SK-N-SH treated with all-trans-retinoic acid at 6 μM for 48 hours (cell line): ENCODE measurements at regions not wholly inside any gene's neighbourhood (a gene's known extent, or its start where the extent isn't known, plus 50 kb on each side); places are given as distances from the start of the nearest gene placed in this dataset.

ENCODE experiments used
- ATAC-seq: fragments of 200-7000 bp; cut with Tn5 transposase; 3 replicates; pipeline ENCODE4 v1.9.1; 2020; ENCODE audit warnings: mild to moderate bottlenecking, moderate library complexity
- ARNTL ChIP-seq: fragments of 450-650 bp; formaldehyde crosslinking; IDR thresholded peaks from 2 replicates; pipeline ENCODE4 v1.5.0; 2020; ENCODE audit warnings: low read depth, mild to moderate bottlenecking, moderate library complexity, borderline replicate concordance
- BACH2 ChIP-seq: fragments of 250-450 bp; sonication (Bioruptor Pico); IDR thresholded peaks from 2 replicates; pipeline ENCODE4 v1.9.0; 2021; ENCODE audit warnings: mild to moderate bottlenecking, borderline replicate concordance
- CSDC2 ChIP-seq: fragments of 250-450 bp; sonication (Bioruptor Pico); IDR thresholded peaks from 2 replicates; pipeline ENCODE4 v1.5.0; 2020; ENCODE audit warnings: mild to moderate bottlenecking, moderate library complexity
- ESRRG ChIP-seq: fragments of 250-450 bp; sonication (Bioruptor Pico); IDR thresholded peaks from 2 replicates; pipeline ENCODE4 v1.6.1; 2021; ENCODE audit warnings: mild to moderate bottlenecking
- GLIS3 ChIP-seq: fragments of 250-450 bp; sonication (Bioruptor Pico); IDR thresholded peaks from 2 replicates; pipeline ENCODE4 v1.5.0; 2020; ENCODE audit warnings: mild to moderate bottlenecking, moderate library complexity
- ISL1 ChIP-seq: fragments of 250-450 bp; sonication (Bioruptor Pico); IDR thresholded peaks from 2 replicates; pipeline ENCODE4 v2.1.2; 2022; ENCODE audit warnings: mild to moderate bottlenecking, moderate library complexity
- OSR1 ChIP-seq: fragments of 250-450 bp; sonication (Bioruptor Pico); IDR thresholded peaks from 2 replicates; pipeline ENCODE4 v1.8.0; 2022; ENCODE audit warnings: moderate library complexity, mild to moderate bottlenecking, inconsistent platforms
- POU6F1 ChIP-seq: fragments of 250-450 bp; sonication (Bioruptor Pico); IDR thresholded peaks from 2 replicates; pipeline ENCODE4 v1.8.0; 2021; ENCODE audit warnings: low read depth, mild to moderate bottlenecking, moderate library complexity, borderline replicate concordance
- PPARA ChIP-seq: fragments of 250-450 bp; sonication (Bioruptor Pico); IDR thresholded peaks from 2 replicates; pipeline ENCODE4 v1.5.0; 2020; ENCODE audit warnings: mild to moderate bottlenecking, borderline replicate concordance
- RARB ChIP-seq: fragments of 250-450 bp; sonication (Bioruptor Pico); IDR thresholded peaks from 2 replicates; pipeline ENCODE4 v1.8.0; 2021; ENCODE audit warnings: mild to moderate bottlenecking, moderate library complexity
- SNAI2 ChIP-seq: fragments of 250-450 bp; sonication (Bioruptor Pico); IDR thresholded peaks from 2 replicates; pipeline ENCODE4 v1.5.0; 2020; ENCODE audit warnings: mild to moderate bottlenecking, moderate library complexity
- TCF4 ChIP-seq: fragments of 250-450 bp; sonication (Bioruptor Pico); IDR thresholded peaks from 2 replicates; pipeline ENCODE4 v1.8.0; 2021; ENCODE audit warnings: mild to moderate bottlenecking, moderate library complexity, borderline replicate concordance
- TOX ChIP-seq: fragments of 250-450 bp; sonication (Bioruptor Pico); IDR thresholded peaks from 2 replicates; pipeline ENCODE4 v1.8.0; 2021; ENCODE audit warnings: mild to moderate bottlenecking, moderate library complexity, borderline replicate concordance
- ZC3H10 ChIP-seq: fragments of 250-450 bp; sonication (Bioruptor Pico); IDR thresholded peaks from 2 replicates; pipeline ENCODE4 v1.5.1; 2021; ENCODE audit warnings: mild to moderate bottlenecking, moderate library complexity
- ZFP3 ChIP-seq: fragments of 250-450 bp; sonication (Bioruptor Pico); IDR thresholded peaks from 2 replicates; pipeline ENCODE4 v1.5.0; 2020; ENCODE audit warnings: mild to moderate bottlenecking, moderate library complexity
- ZFP30 ChIP-seq: fragments of 450-650 bp; formaldehyde crosslinking; IDR thresholded peaks from 2 replicates; pipeline ENCODE4 v1.5.0; 2022; ENCODE audit warnings: mild to moderate bottlenecking, moderate library complexity
- ZNF565 ChIP-seq: fragments of 450-650 bp; formaldehyde crosslinking; conservative IDR thresholded peaks from 2 replicates; pipeline ENCODE4 v1.5.0; 2020; ENCODE audit warnings: low read depth, mild to moderate bottlenecking, moderate library complexity
- ZNF70 ChIP-seq: fragments of 450-650 bp; formaldehyde crosslinking; IDR thresholded peaks from 2 replicates; pipeline ENCODE4 v1.5.0; 2020; ENCODE audit warnings: mild to moderate bottlenecking, moderate library complexity
- ZNF8 ChIP-seq: fragments of 450-650 bp; formaldehyde crosslinking; IDR thresholded peaks from 2 replicates; pipeline ENCODE4 v1.5.0; 2020; ENCODE audit warnings: mild to moderate bottlenecking, moderate library complexity
- TF ChIP-seq, protein P1 (sequence below): fragments of 250-450 bp; sonication (Bioruptor Pico); IDR thresholded peaks from 2 replicates; pipeline ENCODE4 v1.5.0; 2020; ENCODE audit warnings: mild to moderate bottlenecking, moderate library complexity
- TF ChIP-seq, protein P2 (sequence below): fragments of 250-450 bp; sonication (Bioruptor Pico); IDR thresholded peaks from 2 replicates; pipeline ENCODE4 v1.8.0; 2020; ENCODE audit warnings: mild to moderate bottlenecking, moderate library complexity, borderline replicate concordance
- TF ChIP-seq, protein P3 (sequence below): fragments of 250-450 bp; sonication (Bioruptor Pico); IDR thresholded peaks from 2 replicates; pipeline ENCODE4 v1.5.1; 2020; ENCODE audit warnings: low read depth, mild to moderate bottlenecking, moderate library complexity

- TF ChIP-seq ISL1 (CRISPR knock-in tag) (no peak), ZNF8 (CRISPR knock-in tag) (no peak), ESRRG (CRISPR knock-in tag) (no peak), ARNTL (CRISPR knock-in tag) (no peak), ZNF70 (CRISPR knock-in tag) (no peak)
- TF ChIP-seq, protein P1, sequence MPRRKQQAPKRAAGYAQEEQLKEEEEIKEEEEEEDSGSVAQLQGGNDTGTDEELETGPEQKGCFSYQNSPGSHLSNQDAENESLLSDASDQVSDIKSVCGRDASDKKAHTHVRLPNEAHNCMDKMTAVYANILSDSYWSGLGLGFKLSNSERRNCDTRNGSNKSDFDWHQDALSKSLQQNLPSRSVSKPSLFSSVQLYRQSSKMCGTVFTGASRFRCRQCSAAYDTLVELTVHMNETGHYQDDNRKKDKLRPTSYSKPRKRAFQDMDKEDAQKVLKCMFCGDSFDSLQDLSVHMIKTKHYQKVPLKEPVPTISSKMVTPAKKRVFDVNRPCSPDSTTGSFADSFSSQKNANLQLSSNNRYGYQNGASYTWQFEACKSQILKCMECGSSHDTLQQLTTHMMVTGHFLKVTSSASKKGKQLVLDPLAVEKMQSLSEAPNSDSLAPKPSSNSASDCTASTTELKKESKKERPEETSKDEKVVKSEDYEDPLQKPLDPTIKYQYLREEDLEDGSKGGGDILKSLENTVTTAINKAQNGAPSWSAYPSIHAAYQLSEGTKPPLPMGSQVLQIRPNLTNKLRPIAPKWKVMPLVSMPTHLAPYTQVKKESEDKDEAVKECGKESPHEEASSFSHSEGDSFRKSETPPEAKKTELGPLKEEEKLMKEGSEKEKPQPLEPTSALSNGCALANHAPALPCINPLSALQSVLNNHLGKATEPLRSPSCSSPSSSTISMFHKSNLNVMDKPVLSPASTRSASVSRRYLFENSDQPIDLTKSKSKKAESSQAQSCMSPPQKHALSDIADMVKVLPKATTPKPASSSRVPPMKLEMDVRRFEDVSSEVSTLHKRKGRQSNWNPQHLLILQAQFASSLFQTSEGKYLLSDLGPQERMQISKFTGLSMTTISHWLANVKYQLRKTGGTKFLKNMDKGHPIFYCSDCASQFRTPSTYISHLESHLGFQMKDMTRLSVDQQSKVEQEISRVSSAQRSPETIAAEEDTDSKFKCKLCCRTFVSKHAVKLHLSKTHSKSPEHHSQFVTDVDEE (CRISPR knock-in tag), result no peak
Measured at GRCh38 chr6:140059947-140060346, 685.5 kb upstream of the CITED2 start.

GRCh38 chr6:140058863-140059262, 684.4 kb upstream of the CITED2 start:
- ATAC-seq, result no peak
- TF ChIP-seq RARB (CRISPR knock-in tag), result no peak
- no peak for TF ChIP-seq ZFP3 (CRISPR knock-in tag)
- no peak for TF ChIP-seq ISL1 (CRISPR knock-in tag)
- TF ChIP-seq, protein P2, sequence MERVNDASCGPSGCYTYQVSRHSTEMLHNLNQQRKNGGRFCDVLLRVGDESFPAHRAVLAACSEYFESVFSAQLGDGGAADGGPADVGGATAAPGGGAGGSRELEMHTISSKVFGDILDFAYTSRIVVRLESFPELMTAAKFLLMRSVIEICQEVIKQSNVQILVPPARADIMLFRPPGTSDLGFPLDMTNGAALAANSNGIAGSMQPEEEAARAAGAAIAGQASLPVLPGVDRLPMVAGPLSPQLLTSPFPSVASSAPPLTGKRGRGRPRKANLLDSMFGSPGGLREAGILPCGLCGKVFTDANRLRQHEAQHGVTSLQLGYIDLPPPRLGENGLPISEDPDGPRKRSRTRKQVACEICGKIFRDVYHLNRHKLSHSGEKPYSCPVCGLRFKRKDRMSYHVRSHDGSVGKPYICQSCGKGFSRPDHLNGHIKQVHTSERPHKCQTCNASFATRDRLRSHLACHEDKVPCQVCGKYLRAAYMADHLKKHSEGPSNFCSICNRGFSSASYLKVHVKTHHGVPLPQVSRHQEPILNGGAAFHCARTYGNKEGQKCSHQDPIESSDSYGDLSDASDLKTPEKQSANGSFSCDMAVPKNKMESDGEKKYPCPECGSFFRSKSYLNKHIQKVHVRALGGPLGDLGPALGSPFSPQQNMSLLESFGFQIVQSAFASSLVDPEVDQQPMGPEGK (CRISPR knock-in tag), result no peak
- no peak for TF ChIP-seq GLIS3
- TF ChIP-seq OSR1 (CRISPR knock-in tag), result no peak
- no peak for TF ChIP-seq ZNF565 (CRISPR knock-in tag)
- no peak for TF ChIP-seq SNAI2 (CRISPR knock-in tag)
- TF ChIP-seq BACH2 (CRISPR knock-in tag), result no peak
- no peak for TF ChIP-seq TCF4 (CRISPR knock-in tag)
- no peak for TF ChIP-seq ZNF70 (CRISPR knock-in tag)
- TF ChIP-seq ZFP30, result no peak
- TF ChIP-seq ZNF8 (CRISPR knock-in tag), result no peak
- no peak for TF ChIP-seq CSDC2
- no peak for TF ChIP-seq PPARA
- TF ChIP-seq, protein P1 (CRISPR knock-in tag), result no peak
- TF ChIP-seq POU6F1, result no peak

More at GRCh38 chr6:140059947-140060346, 685.5 kb upstream of the CITED2 start:
- ATAC-seq, result no peak

DNA sequence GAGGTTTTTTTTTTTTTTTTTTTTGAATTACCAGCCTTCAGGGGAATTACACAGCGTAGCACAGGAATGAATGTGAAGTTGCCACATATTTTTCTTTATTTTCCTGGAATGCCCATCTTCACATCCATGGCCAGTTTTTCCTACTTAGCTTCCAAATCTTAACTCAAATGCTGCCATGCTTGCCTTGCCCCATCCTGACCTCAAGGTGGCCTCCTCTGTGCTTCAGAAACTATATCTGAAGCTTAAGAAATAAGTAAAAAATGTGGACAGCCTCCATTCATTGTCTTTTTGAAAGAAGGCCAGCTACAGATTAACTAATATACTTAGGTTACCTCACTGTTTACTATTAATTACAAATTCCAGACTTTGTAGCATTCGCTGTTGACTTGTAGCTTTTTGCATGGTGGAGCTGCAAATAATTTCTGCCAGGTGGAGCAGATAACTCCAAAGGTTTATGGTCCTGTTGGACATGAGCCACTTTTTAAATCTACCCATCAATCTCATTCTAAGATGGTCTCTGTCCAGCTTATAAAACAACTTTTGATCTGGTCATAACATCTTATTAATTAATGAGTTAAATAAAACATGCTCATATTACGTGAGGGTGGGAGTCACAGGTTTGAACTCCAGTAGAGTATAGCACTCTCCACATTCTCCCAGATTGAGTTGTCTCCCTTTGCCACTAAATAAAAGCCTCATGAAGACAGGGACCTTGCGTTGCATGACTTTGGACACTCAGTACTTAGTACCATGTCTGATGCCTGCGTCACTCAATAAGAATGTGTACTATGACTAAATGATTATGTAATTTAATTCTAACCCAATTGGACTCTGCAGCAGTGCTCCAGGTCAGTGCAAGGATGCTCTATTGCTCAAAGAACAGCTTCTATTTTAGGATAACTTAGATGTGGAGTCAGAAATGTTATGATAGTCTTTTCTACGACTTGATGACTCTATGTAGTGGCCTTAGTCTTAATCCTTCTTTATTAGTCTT, 678.6 kb upstream of the CITED2 start:
- peak; percentile 39 for ATAC-seq
- no peak for TF ChIP-seq ZC3H10 (CRISPR knock-in tag)
- TF ChIP-seq, protein P3, sequence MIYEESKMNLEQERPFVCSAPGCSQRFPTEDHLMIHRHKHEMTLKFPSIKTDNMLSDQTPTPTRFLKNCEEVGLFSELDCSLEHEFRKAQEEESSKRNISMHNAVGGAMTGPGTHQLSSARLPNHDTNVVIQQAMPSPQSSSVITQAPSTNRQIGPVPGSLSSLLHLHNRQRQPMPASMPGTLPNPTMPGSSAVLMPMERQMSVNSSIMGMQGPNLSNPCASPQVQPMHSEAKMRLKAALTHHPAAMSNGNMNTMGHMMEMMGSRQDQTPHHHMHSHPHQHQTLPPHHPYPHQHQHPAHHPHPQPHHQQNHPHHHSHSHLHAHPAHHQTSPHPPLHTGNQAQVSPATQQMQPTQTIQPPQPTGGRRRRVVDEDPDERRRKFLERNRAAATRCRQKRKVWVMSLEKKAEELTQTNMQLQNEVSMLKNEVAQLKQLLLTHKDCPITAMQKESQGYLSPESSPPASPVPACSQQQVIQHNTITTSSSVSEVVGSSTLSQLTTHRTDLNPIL, result no peak
- no peak for TF ChIP-seq TCF4 (CRISPR knock-in tag)
- no peak for TF ChIP-seq ARNTL (CRISPR knock-in tag)
- TF ChIP-seq BACH2 (CRISPR knock-in tag), result no peak
- no peak for TF ChIP-seq ISL1 (CRISPR knock-in tag)
- no peak for TF ChIP-seq ESRRG (CRISPR knock-in tag)
- no peak for TF ChIP-seq ZFP3 (CRISPR knock-in tag)
- no peak for TF ChIP-seq POU6F1
- TF ChIP-seq GLIS3, result no peak
- no peak for TF ChIP-seq ZFP30
- no peak for TF ChIP-seq TOX
- TF ChIP-seq CSDC2, result no peak
- TF ChIP-seq ZNF565 (CRISPR knock-in tag), result no peak
- no peak for TF ChIP-seq ZNF8 (CRISPR knock-in tag)
- TF ChIP-seq OSR1 (CRISPR knock-in tag), result no peak
